ENCODE measurements at regions not wholly inside any gene's neighbourhood (a gene's known extent, or its start where the extent isn't known, plus 50 kb on each side); places are given as distances from the start of the nearest gene placed in this dataset.

- TF ChIP-seq CTCF (conservative IDR thresholded peaks at IDR 0.05) (no peak), EZH2 (IDR thresholded peaks at IDR 0.05; ENCODE audit: low read depth) (no peak)
Measured at GRCh38 chrX:125004799-125005198, 314.9 kb upstream of the TEX13C start.

Data from PC-9 (cell line).